ENCODE measurements at regions not wholly inside any gene's neighbourhood (a gene's known extent, or its start where the extent isn't known, plus 50 kb on each side); places are given as distances from the start of the nearest gene placed in this dataset.
"Not testable (repeated sequence)": the region's sequence is repeated elsewhere in the genome, so short reads cannot be mapped to it uniquely, and the experiment has no call there.

DNA sequence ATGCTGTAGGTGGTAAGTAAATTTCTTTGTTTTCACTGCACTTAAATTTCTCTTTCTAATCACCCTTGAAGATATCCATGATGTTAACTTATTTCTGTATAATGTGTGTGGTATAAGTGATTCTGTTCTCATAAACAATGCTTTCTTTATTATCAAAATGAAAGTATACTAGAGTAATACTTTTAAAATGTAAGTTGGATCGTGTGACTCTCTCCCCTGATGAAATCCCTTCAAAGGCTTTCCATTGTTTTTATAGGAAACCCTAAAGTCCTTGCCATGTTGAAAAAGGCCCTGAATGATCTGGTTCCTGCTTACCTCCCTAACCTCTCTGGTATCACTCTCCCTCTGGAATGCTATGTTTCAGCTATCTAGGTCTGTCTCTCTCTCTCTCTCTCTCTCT is 191.1 kb upstream of the LHX8 start:
- intact Hi-C loops (cut with DNase I), result no loop called here
- ATAC-seq, result no peak

GRCh38 chr1:74946388-74946787 is 187.8 kb upstream of the LHX8 start:
- DNase-seq (no peak), ATAC-seq (no peak)
- no peaks in the 10 kb centered on the region for H3K27me3 ChIP-seq
- H3K9me3 ChIP-seq, result no peaks in the 10 kb centered on the region
- H3K4me1 ChIP-seq, result no peaks in the 10 kb centered on the region
- TF ChIP-seq, protein P1, sequence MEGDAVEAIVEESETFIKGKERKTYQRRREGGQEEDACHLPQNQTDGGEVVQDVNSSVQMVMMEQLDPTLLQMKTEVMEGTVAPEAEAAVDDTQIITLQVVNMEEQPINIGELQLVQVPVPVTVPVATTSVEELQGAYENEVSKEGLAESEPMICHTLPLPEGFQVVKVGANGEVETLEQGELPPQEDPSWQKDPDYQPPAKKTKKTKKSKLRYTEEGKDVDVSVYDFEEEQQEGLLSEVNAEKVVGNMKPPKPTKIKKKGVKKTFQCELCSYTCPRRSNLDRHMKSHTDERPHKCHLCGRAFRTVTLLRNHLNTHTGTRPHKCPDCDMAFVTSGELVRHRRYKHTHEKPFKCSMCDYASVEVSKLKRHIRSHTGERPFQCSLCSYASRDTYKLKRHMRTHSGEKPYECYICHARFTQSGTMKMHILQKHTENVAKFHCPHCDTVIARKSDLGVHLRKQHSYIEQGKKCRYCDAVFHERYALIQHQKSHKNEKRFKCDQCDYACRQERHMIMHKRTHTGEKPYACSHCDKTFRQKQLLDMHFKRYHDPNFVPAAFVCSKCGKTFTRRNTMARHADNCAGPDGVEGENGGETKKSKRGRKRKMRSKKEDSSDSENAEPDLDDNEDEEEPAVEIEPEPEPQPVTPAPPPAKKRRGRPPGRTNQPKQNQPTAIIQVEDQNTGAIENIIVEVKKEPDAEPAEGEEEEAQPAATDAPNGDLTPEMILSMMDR (IDR thresholded peaks at IDR 0.05), result no peak
- H3K36me3 ChIP-seq, result no peaks in the 10 kb centered on the region
- H3K27ac ChIP-seq, result no peak overlapping the region
- intact Hi-C loops (cut with DNase I), result no loop called here
- H3K4me3 ChIP-seq, result no peak overlapping the region

More for the DNA sequence above, 191.1 kb upstream of the LHX8 start:
- H3K36me3 ChIP-seq, result no peaks in the 10 kb centered on the region
- DNase-seq, result no peak
- H3K27me3 ChIP-seq, result no peaks in the 10 kb centered on the region
- no peaks in the 10 kb centered on the region for H3K9me3 ChIP-seq
- H3K4me3 ChIP-seq, result no peak overlapping the region
- H3K27ac ChIP-seq, result no peak overlapping the region
- TF ChIP-seq, protein P1 (IDR thresholded peaks at IDR 0.05), result no peak
- no peaks in the 10 kb centered on the region for H3K4me1 ChIP-seq

- ATAC-seq; intact Hi-C loops (cut with DNase I); H3K27me3 ChIP-seq; H3K9me3 ChIP-seq; H3K4me1 ChIP-seq; H3K4me3 ChIP-seq; H3K36me3 ChIP-seq; DNase-seq; H3K27ac ChIP-seq: not testable (repeated sequence)
These were observed 184.8 kb upstream of the LHX8 start for GRCh38 chr1:74949348-74949747.

- H3K4me3 ChIP-seq; H3K27me3 ChIP-seq; ATAC-seq; intact Hi-C loops (cut with DNase I); H3K9me3 ChIP-seq; H3K4me1 ChIP-seq; H3K27ac ChIP-seq; DNase-seq; H3K36me3 ChIP-seq: not testable (repeated sequence)
These were observed 182.2 kb upstream of the LHX8 start for GRCh38 chr1:74951981-74952380.

DNA sequence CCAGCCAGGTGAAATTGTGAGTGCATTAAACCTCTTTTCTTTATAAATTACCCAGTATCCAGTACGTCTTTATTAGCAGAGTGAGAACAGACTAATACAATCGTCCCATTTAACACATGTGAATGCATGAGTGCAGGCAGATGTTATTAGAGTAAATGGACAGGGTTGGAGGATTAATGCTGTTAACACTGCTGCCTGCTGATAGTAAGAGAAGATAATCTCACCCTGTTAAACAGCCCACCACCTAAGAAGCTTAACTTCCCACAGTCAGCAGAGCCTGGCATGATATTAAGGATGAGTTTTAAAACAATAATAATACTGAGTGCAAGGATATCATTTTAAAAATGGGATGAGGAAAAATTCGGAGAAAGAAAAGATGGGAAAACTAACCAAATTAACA is 181.4 kb upstream of the LHX8 start:
- no peaks in the 10 kb centered on the region for H3K9me3 ChIP-seq
- TF ChIP-seq, protein P1 (IDR thresholded peaks at IDR 0.05), result no peak
- no peaks in the 10 kb centered on the region for H3K36me3 ChIP-seq
- no peaks in the 10 kb centered on the region for H3K27me3 ChIP-seq
- ATAC-seq (no peak), DNase-seq (no peak)
- H3K4me1 ChIP-seq, result no peaks in the 10 kb centered on the region
- H3K4me3 ChIP-seq, result no peak overlapping the region
- intact Hi-C loops (cut with DNase I), result no loop called here
- H3K27ac ChIP-seq, result no peak overlapping the region

- intact Hi-C loops (cut with DNase I), result no loop called here
These were observed 180.6 kb upstream of the LHX8 start for GRCh38 chr1:74953622-74954021.

GRCh38 chr1:74963120-74963519 is 171.1 kb upstream of the LHX8 start:
- Histone ChIP-seq H3K27me3 (no peaks in the 10 kb centered on the region), H3K4me1 (no peaks in the 10 kb centered on the region), H3K9me3 (no peaks in the 10 kb centered on the region), H3K27ac (no peak overlapping the region), H3K36me3 (no peaks in the 10 kb centered on the region), H3K4me3 (no peak overlapping the region)
- DNase-seq, result no peak
- peak; percentile 33 for ATAC-seq
- intact Hi-C loops (cut with DNase I), result no loop called here
- TF ChIP-seq, protein P1 (IDR thresholded peaks at IDR 0.05), result no peak

More at GRCh38 chr1:74953622-74954021, 180.6 kb upstream of the LHX8 start:
- DNase-seq, result no peak
- Histone ChIP-seq H3K4me3 (no peak overlapping the region), H3K27ac (no peak overlapping the region), H3K36me3 (no peaks in the 10 kb centered on the region), H3K9me3 (no peaks in the 10 kb centered on the region), H3K27me3 (no peaks in the 10 kb centered on the region), H3K4me1 (no peaks in the 10 kb centered on the region)
- ATAC-seq, result no peak
- TF ChIP-seq, protein P1 (IDR thresholded peaks at IDR 0.05), result no peak
